GM23338 (cell line): ENCODE measurements at regions not wholly inside any gene's neighbourhood (a gene's known extent, or its start where the extent isn't known, plus 50 kb on each side); places are given as distances from the start of the nearest gene placed in this dataset.

Experiments used
- CREB1 ChIP-seq: fragments of 250-450 bp; sonication (Bioruptor Pico); IDR thresholded peaks from 2 replicates; pipeline ENCODE4 v1.5.0; 2020; ENCODE audit warnings: low read depth, mild to moderate bottlenecking, moderate library complexity
- CTCF ChIP-seq, 2 experiments: fragments of 200-600 bp in 1 of 2; sonication (generic) in 1 of 2; conservative IDR thresholded peaks; 2 replicates each; pipeline versions ENCODE4 v1.5.1 to v1.6.1; 2016 to 2017; ENCODE audit warnings: antibody characterized with exemption in 2 of 2, low read depth in 2 of 2, mild to moderate bottlenecking in 2 of 2, moderate library complexity in 1 of 2
- ETS1 ChIP-seq: IDR thresholded peaks from 2 replicates; pipeline ENCODE4 v1.6.1; 2016; ENCODE audit warnings: antibody characterized with exemption
- EZH2 ChIP-seq: fragments of 200-600 bp; sonication (generic); IDR thresholded peaks from one replicate; pipeline ENCODE4 v1.8.0; 2017; ENCODE audit warnings: antibody characterized with exemption, mild to moderate bottlenecking, low read depth; ENCODE audit not compliant: unreplicated experiment
- EZH2phosphoT487 ChIP-seq: fragments of 200-600 bp; sonication (generic); IDR thresholded peaks from one replicate; pipeline ENCODE4 v1.8.1; 2018; ENCODE audit warnings: antibody characterized with exemption; ENCODE audit not compliant: unreplicated experiment
- JUNB ChIP-seq: IDR thresholded peaks from one replicate; pipeline ENCODE4 v1.6.1; 2016; ENCODE audit warnings: antibody characterized with exemption; ENCODE audit not compliant: unreplicated experiment
- NANOG ChIP-seq: IDR thresholded peaks from 2 replicates; pipeline ENCODE4 v1.6.1; 2016; ENCODE audit warnings: antibody characterized with exemption, borderline replicate concordance
- POLR2AphosphoS5 ChIP-seq: IDR thresholded peaks from 2 replicates; pipeline ENCODE4 v1.6.1; 2016; ENCODE audit warnings: antibody characterized with exemption, low read depth
- REST ChIP-seq: IDR thresholded peaks from one replicate; pipeline ENCODE4 v1.6.1; 2018; ENCODE audit warnings: antibody characterized with exemption; ENCODE audit not compliant: unreplicated experiment
- STAT1 ChIP-seq: IDR thresholded peaks from one replicate; pipeline ENCODE4 v1.6.1; 2016; ENCODE audit warnings: antibody characterized with exemption; ENCODE audit not compliant: unreplicated experiment
- ZNF114 ChIP-seq: fragments of 250-450 bp; sonication (Bioruptor Pico); IDR thresholded peaks from 2 replicates; pipeline ENCODE4 v1.5.0; 2020; ENCODE audit warnings: mild to moderate bottlenecking, moderate library complexity
- ZNF331 ChIP-seq: fragments of 250-450 bp; sonication (Bioruptor Pico); IDR thresholded peaks from 2 replicates; pipeline ENCODE4 v1.5.0; 2020; ENCODE audit warnings: low read depth, mild to moderate bottlenecking, moderate library complexity

GRCh38 chr2:12452185-12452584, 264.6 kb upstream of the TRIB2 start:
- TF ChIP-seq CTCF (conservative IDR thresholded peaks at IDR 0.05; ENCODE audit: low read depth in 2 of 2) (no peak), POLR2AphosphoS5 (no peak), EZH2 (no peak), EZH2phosphoT487 (no peak), NANOG (no peak), REST (no peak), JUNB (no peak), CREB1 (no peak), ZNF114 (CRISPR knock-in tag) (no peak), ETS1 (no peak), STAT1 (no peak), ZNF331 (CRISPR knock-in tag) (no peak)
